GM21447 (cell line): ENCODE measurements at regions not wholly inside any gene's neighbourhood (a gene's known extent, or its start where the extent isn't known, plus 50 kb on each side); places are given as distances from the start of the nearest gene placed in this dataset.

Source experiments
- ATAC-seq: cut with Tn5 transposase; IDR thresholded peaks from one replicate; pipeline ENCODE4 v1.9.1; 2021; ENCODE audit not compliant: unreplicated experiment

GRCh38 chr6:98581705-98582104 is 252.7 kb upstream of the POU3F2 start:
- no peak for ATAC-seq

- ATAC-seq = no peak
These were observed 250.9 kb upstream of the POU3F2 start for GRCh38 chr6:98583506-98583905.

DNA sequence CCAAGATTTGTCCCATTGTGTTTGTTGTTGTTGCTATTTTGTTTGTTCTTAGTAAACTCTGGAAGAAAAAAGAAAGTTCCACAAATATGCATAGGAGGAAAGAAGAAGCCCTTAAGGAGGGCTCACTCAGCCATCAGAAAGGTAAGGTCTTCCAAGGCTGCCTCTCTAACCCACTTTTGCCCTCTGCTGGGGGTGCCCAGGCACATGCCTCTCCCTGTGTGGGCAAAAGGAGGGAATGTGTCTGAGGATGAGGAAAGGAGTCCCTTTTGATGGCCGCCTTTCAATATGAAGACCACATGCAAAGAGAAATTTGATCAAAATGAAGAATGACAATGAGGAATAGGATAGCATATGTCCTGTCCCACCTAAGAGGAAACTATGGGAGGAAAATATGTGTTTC is 248.2 kb upstream of the POU3F2 start:
- no peak for ATAC-seq

DNA sequence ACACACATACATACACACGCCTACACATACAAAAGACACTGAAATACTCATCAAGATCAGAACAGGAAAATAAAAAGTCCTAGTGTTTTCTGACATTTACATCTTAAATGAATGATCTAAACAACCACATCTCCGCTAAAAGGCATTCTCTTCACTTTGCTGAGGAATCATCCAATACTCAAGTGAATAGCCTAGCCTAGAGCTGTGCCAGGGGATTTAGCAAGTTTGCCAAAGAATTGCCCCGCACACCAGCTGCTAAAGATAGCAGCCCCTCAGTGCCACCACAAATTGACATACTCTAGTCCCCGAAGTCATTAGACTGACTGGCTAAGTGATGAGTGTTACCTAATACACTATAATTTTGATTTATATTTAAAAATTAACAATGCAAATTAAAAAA is 246.8 kb upstream of the POU3F2 start:
- no peak for ATAC-seq

DNA sequence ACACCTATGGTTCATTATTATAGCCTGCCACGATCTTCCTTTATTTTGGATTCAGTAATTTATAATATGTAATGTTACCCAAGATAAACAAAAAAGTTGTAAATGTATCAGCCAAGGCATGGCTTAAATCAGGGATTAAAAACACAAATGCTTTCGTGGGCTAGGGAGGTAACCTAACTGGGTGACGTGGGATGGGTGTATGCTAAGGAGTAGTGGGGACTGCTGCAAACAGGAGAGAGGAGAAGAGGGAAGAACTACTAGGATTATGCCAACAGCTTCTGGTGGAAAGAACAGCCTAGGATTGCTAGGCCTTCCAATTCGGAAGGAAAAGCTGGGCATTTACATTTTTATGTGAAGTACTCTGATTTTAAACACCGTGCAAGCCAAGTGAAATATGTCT is 244.8 kb upstream of the POU3F2 start:
- no peak for ATAC-seq

- no peak for ATAC-seq
These were observed 244.2 kb upstream of the POU3F2 start for GRCh38 chr6:98590136-98590681.

DNA sequence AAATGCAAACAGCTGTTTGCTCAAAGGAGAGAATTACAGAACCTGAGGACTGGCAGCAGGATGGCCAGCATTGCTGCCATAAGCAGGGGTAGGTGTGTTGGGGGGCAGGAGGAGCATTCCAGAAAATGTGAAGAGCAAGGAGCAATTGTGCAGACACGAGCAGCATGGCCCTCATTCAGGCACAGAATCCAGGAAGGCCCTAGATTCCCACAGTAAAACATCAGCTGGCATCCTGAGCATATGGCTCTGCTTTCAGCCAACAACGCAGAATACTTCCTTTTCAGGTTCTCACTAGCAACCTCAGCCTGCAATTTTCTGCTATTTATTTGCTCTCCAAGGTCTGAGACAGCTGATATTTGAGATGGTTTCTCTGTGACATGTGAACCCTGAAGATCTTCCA is 243.4 kb upstream of the POU3F2 start:
- ATAC-seq = no peak

DNA sequence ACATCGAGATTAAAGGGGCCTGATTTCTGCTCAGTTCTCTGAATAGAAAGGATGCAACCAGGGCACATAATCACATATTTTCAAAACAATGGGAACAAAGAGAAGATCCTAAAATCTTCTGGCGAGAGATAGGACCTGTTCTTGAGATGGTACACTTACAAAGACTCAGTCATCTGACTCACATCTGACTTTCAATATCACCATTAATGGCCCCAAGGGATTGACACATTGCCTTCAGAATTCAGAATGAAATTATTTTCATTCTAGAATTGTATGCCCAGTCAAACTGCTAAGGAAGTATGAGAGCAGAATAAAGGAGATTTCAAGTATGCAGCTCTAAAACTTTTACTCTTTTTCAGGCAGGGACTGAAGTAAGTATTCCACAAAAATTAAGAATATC is 240.7 kb upstream of the POU3F2 start:
- no peak for ATAC-seq

DNA sequence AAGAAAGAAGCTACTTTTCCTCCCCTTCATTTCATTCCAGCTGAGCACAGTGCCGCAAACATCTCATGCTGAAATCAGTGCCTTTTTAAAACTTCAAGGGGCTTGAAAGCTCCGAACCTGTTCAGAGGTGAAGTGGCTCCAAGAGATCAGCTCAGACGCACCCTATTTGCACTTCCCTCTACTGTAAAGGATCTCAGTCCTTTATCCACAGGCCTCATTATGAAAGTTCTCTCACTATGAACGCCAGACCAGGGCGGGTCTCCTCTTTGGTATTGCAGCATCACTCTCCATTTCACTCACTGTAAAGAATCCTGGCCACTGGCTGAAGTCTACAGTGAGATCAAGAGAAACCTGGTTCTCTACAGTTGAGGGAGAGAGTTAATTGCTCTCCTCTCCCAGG is 232.7 kb upstream of the POU3F2 start:
- ATAC-seq = no peak

GRCh38 chr6:98605705-98606104 is 228.7 kb upstream of the POU3F2 start:
- ATAC-seq = no peak

- ATAC-seq = no peak
These were observed 207.1 kb upstream of the POU3F2 start for GRCh38 chr6:98627129-98627775.

- ATAC-seq = no peak
These were observed 200.5 kb upstream of the POU3F2 start for GRCh38 chr6:98633886-98634285.

DNA sequence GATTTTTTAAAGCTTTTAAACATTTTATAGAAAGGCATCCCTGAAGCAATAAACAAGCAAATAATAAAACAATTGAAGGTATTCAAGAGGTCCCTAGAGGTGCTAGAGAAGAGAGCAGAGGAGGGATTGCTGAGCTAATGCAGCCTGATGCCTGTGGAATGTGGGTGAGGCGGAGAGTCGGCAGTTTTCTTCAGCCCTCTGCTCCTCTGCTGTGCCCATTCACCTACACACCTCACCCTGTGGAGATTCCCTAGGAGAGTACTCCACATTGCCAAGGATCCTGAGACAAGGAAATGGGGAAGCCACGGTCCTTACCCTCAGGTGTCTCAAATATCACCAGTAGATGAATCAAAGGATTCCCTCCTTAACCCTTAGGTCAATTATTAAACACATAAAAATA is 199.8 kb upstream of the POU3F2 start:
- ATAC-seq = no peak

DNA sequence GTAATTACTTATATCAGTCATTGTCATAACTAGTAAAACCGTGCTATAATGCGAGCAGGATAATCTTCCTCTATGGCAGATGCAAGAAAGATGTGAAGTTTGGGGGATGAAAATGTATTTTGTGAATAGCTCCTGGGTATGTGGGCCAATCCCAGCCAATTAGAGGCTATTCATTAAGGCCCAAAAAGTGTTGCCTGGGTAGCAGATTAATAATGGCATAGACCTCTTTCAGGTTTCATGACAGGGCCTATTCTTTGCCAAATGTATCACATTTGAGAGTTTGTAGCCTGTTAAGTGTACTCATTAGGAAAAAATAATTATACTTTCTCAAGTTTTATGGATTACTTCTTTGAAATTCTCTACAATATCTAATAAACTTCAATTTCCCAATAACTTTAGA is 199.2 kb upstream of the POU3F2 start:
- no peak for ATAC-seq

DNA sequence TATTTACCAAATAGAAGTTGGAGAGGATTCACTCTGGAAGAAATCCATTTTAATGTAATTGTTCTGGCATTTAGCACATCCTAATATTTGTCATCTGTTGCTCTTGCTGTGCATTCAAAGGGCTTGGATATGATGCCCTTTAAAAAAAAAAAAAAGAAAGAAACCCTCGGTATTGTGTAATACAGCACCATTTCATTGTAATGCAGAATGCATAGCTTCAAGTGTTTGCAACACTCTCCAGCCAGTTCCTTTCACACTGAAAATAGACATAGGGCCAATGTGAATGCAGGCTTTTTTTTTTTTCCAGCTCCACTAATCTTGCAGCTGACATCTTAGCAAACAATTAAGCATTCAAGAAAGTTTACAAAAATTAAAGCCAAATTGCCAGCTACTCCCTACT is 197.4 kb upstream of the POU3F2 start:
- ATAC-seq = no peak

- ATAC-seq = no peak
These were observed 195.2 kb upstream of the POU3F2 start for GRCh38 chr6:98639089-98639635.

DNA sequence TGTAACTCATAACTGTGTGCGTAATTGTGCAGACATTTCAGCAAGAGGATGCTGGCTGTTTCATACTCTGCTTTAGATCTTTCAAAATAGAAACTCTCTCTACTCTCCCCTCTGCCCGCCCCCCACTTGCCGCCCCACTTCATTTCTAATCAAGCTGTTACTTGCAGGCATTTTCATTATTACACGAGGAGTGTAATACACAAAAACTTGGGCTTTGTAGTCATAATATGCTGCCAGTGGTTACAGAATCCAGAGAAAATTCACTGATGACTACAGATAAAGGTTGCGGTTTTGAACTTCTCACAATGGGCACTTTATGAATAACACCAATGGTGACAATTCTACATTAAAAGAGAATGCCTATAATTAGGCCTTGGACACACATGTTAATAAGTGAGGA is 194.0 kb upstream of the POU3F2 start:
- no peak for ATAC-seq

DNA sequence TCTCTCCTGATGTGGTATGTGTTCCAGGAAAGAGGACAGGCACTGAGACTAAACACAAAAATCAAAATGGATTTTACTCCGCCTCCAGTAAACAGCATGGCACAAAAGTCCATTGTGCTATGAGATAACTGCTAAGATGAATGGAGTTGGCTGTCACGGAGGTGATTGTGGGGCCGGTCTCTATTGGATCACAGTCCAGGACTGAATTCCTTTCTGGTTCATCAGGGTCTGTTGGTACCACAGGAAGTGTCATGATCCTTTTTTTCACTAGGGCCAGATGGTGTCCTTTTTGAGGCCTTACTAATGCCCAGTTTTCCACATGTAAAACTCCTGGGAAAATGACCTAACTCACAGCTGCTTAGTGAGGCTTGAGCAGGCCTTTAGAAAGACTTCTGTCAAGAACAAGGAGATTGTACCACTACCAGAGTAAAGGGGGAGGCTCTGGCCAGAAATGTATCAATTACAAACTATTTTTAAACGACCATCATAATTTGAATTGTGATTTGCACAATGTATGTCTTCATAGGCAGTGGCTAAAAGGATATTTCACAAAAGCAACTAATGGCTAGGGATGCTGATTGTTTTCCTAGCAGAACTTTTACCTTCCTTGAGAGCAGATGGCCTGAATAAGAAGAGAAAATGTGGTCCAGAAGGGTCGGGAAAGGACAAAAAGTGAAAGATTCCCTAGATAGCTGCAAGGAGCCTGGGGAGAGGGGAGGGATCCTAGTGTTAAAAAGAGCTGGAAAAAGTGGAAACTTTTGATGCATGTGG is 192.2 kb upstream of the POU3F2 start:
- no peak for ATAC-seq

DNA sequence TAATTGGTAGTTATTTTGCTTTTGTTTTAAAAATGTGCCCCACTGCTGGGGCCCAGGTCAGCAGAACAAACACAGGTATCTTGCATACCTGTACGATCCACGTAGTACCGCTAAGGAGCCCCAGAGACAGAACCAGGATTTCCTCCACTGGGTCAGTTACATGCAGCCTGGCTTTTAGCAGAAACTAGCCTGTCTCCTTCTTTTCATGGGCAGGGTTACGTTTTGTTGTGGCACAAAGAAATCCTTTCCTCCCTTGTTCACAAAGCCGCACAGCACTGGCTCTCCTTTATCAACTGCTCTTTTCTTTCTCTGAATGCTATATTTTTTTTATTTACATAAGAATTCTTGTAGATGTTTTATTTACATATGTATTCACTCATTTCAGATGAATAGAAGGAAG is 190.3 kb upstream of the POU3F2 start:
- no peak for ATAC-seq

- ATAC-seq = no peak
These were observed 186.0 kb upstream of the POU3F2 start for GRCh38 chr6:98648211-98648914.

DNA sequence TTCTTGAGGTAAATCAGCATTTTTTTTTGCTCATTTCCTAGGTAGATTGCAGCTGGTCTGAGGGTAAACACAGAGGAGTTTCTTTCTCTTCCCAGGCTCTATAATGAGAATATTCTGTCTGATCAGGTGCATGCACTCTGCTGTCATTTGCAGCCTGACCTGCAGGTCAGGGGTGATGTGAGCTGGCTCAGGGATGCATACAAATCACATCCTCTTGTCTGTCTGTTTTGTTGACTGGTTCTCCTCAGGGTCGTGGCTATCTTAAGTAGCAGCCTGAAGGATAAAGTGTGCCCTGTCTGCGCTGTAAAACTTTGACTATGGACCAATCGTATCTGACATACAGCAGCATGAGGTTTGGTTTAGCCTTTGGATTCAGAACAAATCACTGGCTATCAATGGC is 183.4 kb upstream of the POU3F2 start:
- no peak for ATAC-seq

DNA sequence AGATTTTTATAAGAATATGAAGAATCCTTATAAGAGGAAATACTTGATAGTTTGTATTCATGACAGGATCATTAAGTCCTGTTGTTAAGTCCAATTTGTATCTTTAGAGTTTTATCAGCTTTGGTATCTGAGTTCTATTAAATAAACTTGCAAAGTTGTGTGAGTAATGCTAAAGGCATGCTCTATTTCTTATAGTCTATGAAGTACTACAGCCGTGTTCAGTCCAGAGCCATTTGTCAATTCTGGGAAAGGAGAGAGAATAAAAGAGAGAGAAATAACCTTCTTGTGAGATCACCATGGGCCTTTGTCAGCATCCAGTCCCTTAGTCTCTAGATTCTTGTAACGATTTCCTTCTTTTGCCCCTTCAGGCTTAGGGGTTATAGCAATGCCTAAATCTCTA is 181.2 kb upstream of the POU3F2 start:
- no peak for ATAC-seq
